Erythroblast (primary cell): ENCODE measurements at regions not wholly inside any gene's neighbourhood (a gene's known extent, or its start where the extent isn't known, plus 50 kb on each side); places are given as distances from the start of the nearest gene placed in this dataset.

Experiments used
- GATA1 ChIP-seq: IDR thresholded peaks from 2 replicates; pipeline ENCODE4 v1.6.1; 2011; ENCODE audit warnings: low read depth, mild to moderate bottlenecking, control low read depth, low read length, moderate library complexity
- POLR2A ChIP-seq: IDR thresholded peaks from 2 replicates; pipeline ENCODE4 v1.6.1; 2011; ENCODE audit warnings: mild to moderate bottlenecking, low read length

DNA sequence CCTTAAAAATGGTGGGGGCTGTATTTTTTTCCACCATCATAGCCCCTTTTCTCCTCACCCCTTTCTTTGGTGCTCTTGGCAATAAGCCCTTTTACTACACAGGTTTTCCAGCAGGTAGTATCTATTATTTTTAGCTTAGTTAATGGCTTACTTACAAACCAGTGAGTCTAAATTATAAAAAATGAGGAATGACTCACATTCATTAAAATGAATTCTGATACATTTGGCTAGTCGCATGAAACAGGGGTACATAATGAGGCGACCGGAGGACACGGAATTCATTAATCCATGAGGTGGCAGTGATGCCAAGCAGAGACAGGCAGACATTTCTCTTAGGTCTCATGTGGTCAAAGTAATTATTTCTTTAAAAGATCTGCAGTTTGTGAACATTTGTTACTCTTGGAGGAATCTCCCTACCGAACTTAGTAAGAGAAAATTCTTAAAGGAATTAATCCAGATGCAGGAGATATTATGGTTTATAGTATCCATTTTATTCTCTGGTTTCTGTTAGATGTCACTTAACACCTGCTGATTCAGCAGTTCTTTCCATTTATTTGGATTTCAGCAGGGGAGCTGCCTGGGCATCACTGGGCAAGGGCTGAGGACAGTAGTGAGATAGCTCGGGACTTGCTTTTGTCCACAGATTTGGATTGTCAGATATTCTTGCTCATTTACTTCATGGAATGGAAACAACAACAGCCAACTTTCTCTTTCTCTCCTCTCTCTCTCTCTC, 575.0 kb upstream of the NR3C2 start:
- TF ChIP-seq POLR2A, result no peak
- TF ChIP-seq GATA1, result no peak
